ENCODE measurements at regions not wholly inside any gene's neighbourhood (a gene's known extent, or its start where the extent isn't known, plus 50 kb on each side); places are given as distances from the start of the nearest gene placed in this dataset.

DNA sequence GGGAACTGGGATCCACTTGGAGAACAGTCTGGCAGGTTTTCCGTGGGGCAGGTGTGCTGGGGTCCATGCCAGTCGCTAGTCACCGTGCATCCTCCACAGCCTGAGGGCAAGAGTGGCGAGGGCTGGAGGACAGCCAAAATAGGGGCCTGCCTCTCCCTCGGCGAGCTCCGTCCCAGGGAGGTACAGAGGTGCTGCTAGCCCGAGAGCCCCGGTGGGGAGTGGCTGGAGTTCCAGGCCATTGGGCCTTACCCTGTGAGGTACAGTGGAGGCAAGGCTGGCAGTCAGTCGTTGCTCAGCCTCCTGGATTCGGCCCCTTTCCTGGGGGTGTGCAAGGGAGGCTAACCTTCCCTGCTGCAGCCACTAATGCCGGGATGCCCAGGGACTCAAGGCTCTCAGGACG lies 406.6 kb downstream of the CMPK2 start:
- TF ChIP-seq FOXP2 (optimal IDR thresholded peaks at IDR 0.05; ENCODE audit: borderline replicate concordance, extremely low read depth, extremely low read length, insufficient read depth) (no peak), TAF1 (IDR thresholded peaks at IDR 0.05; ENCODE audit: borderline replicate concordance, insufficient read depth, low read length) (no peak), POLR2AphosphoS5 (IDR thresholded peaks at IDR 0.05; ENCODE audit: low read depth, low read length) (no peak), SIN3A (IDR thresholded peaks at IDR 0.05; ENCODE audit: borderline replicate concordance, insufficient read depth, low read length) (no peak)
- TF ChIP-seq, protein P1, sequence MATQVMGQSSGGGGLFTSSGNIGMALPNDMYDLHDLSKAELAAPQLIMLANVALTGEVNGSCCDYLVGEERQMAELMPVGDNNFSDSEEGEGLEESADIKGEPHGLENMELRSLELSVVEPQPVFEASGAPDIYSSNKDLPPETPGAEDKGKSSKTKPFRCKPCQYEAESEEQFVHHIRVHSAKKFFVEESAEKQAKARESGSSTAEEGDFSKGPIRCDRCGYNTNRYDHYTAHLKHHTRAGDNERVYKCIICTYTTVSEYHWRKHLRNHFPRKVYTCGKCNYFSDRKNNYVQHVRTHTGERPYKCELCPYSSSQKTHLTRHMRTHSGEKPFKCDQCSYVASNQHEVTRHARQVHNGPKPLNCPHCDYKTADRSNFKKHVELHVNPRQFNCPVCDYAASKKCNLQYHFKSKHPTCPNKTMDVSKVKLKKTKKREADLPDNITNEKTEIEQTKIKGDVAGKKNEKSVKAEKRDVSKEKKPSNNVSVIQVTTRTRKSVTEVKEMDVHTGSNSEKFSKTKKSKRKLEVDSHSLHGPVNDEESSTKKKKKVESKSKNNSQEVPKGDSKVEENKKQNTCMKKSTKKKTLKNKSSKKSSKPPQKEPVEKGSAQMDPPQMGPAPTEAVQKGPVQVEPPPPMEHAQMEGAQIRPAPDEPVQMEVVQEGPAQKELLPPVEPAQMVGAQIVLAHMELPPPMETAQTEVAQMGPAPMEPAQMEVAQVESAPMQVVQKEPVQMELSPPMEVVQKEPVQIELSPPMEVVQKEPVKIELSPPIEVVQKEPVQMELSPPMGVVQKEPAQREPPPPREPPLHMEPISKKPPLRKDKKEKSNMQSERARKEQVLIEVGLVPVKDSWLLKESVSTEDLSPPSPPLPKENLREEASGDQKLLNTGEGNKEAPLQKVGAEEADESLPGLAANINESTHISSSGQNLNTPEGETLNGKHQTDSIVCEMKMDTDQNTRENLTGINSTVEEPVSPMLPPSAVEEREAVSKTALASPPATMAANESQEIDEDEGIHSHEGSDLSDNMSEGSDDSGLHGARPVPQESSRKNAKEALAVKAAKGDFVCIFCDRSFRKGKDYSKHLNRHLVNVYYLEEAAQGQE (IDR thresholded peaks at IDR 0.05; ENCODE audit: insufficient read depth in 1 of 2, low read depth in 2 of 2, low read length in 2 of 2) = no peak

DNA sequence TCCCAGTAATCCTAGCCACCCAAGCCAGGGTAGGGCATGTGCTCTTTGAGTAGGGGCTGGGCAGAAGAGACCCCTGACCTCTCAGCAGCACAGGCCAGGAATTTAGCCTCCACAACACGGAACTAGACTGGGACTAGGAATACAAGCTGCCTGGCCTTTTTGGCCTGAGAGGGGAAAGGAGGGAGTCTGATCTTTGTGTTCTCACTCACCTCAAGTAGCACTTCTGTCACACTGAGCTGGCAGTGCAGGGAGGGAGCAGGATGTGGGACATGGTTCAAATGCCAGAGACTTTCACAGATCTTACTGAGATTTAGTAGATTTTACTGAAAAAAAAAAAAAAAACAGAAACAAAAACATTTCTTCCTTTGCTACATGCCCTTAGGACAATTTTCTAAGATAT lies 395.2 kb downstream of the CMPK2 start:
- TF ChIP-seq SIN3A (IDR thresholded peaks at IDR 0.05; ENCODE audit: borderline replicate concordance, insufficient read depth, low read length) = no peak
- no peak for TF ChIP-seq POLR2AphosphoS5 (IDR thresholded peaks at IDR 0.05; ENCODE audit: low read depth, low read length)
- TF ChIP-seq TAF1 (IDR thresholded peaks at IDR 0.05; ENCODE audit: borderline replicate concordance, insufficient read depth, low read length) = no peak
- TF ChIP-seq, protein P1 (IDR thresholded peaks at IDR 0.05; ENCODE audit: insufficient read depth in 1 of 2, low read depth in 2 of 2, low read length in 2 of 2) = no peak
- no peak for TF ChIP-seq FOXP2 (optimal IDR thresholded peaks at IDR 0.05; ENCODE audit: borderline replicate concordance, extremely low read depth, extremely low read length, insufficient read depth)

DNA sequence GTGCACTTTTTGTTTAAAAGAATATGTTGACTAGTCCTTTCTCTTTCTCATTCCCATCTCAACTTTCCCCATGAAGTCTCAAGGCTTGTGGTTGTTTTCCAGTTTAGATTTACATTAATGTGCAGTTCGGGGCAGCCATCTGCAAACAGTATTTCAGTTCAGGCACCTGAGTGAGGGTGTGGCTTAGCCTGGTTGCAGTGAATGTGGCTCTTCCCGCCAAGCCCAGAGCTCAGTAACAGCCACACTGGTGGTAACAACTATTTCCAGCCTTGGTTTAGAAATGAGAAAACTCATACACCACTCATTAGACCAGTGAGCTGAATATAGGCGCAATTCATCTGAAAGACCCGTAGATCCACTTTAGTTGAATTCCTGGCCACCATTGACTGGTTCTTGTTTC lies 394.3 kb downstream of the CMPK2 start:
- TF ChIP-seq, protein P1 (IDR thresholded peaks at IDR 0.05; ENCODE audit: insufficient read depth in 1 of 2, low read depth in 2 of 2, low read length in 2 of 2) = no peak
- TF ChIP-seq TAF1 (IDR thresholded peaks at IDR 0.05; ENCODE audit: borderline replicate concordance, insufficient read depth, low read length) = no peak
- no peak for TF ChIP-seq POLR2AphosphoS5 (IDR thresholded peaks at IDR 0.05; ENCODE audit: low read depth, low read length)
- no peak for TF ChIP-seq SIN3A (IDR thresholded peaks at IDR 0.05; ENCODE audit: borderline replicate concordance, insufficient read depth, low read length)
- TF ChIP-seq FOXP2 (optimal IDR thresholded peaks at IDR 0.05; ENCODE audit: borderline replicate concordance, extremely low read depth, extremely low read length, insufficient read depth) = no peak

DNA sequence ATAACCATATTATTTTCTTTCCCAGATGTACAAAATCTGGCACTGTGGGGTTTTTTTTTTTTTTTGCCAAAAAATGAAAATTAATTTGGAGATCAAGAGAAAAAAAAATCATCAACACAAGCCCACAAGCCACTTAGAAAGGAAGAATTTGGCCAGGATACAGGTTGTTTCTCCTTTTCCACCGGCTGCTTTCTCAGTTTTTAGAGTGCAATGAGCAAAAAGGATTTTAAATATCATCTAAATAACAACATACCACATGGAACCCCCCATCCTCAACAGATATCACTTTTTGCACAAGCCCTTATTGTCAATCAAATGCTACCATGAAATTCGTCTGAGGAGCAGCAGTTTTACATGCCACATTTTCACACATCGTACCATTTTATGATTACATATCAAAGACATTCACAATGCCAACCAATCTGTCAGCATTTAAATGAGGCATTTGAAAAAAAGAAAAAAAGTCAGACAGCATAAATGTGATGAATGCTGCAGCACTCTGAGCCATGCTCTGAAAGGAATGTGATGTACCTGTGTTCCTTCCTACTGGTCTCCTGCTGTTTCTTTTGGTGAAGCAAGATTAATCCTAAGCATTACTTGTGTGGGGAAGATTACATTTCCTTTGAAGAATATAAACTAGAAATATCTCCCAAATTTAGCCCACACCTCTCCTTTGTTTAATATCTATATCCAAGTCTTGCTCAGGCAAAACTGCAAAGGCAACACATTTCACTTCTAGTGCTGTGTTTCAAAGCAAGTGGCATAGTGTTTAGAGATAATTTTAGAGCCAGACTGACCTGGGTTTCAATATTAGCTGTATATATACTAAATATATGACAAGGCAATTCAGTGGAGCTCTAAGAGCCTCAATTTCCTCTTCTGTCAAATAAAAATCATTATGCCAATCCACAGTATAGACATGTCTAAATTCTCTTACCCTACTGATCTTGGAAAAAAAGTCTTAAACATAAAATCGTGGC lies 391.3 kb downstream of the CMPK2 start:
- no peak for TF ChIP-seq TAF1 (IDR thresholded peaks at IDR 0.05; ENCODE audit: borderline replicate concordance, insufficient read depth, low read length)
- no peak for TF ChIP-seq FOXP2 (optimal IDR thresholded peaks at IDR 0.05; ENCODE audit: borderline replicate concordance, extremely low read depth, extremely low read length, insufficient read depth)
- no peak for TF ChIP-seq SIN3A (IDR thresholded peaks at IDR 0.05; ENCODE audit: borderline replicate concordance, insufficient read depth, low read length)
- TF ChIP-seq, protein P1 (IDR thresholded peaks at IDR 0.05; ENCODE audit: insufficient read depth in 1 of 2, low read depth in 2 of 2, low read length in 2 of 2) = no peak
- TF ChIP-seq POLR2AphosphoS5 (IDR thresholded peaks at IDR 0.05; ENCODE audit: low read depth, low read length) = no peak

Measured in PFSK-1 (cell line).